ENCODE measurements at regions not wholly inside any gene's neighbourhood (a gene's known extent, or its start where the extent isn't known, plus 50 kb on each side); places are given as distances from the start of the nearest gene placed in this dataset.
"Not testable (repeated sequence)": the region's sequence is repeated elsewhere in the genome, so short reads cannot be mapped to it uniquely, and the experiment has no call there.

- H3K4me1 ChIP-seq (ENCODE audit: control insufficient read depth, insufficient read depth, low read length) = peaks cover 12% of the 10 kb centered on the region
- H3K4me3 ChIP-seq (ENCODE audit: low read length); DNase-seq (ENCODE audit: low read depth); H3K9me3 ChIP-seq (ENCODE audit: control insufficient read depth, low read length); H3K36me3 ChIP-seq (ENCODE audit: control insufficient read depth, insufficient read depth, low read length, severe bottlenecking); H3K9ac ChIP-seq (ENCODE audit: low read length); H3K27me3 ChIP-seq (replicated peaks; ENCODE audit: control insufficient read depth, insufficient read depth, low read length): not testable (repeated sequence)
Observed at GRCh38 chr15:89031637-89032285, 56.5 kb upstream of the ABHD2 start.

DNA sequence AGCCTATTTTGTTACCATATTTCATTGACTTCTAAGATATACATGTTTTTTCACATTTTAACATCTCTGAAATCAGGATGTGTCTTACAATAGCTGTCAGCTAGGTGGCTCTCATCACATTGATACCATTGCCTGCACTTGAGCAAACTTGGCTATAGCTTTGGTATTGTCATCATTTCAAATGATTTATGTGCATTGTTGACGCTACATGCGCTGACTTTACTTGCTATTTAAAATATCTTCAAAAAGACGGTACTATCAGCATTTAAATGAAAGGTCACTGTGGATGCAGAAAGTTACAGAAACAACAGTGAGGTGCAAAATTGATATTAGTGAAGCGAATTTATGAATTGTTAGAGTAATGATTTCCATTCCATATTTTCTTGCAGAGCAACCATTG lies 54.0 kb upstream of the ABHD2 start:
- Histone ChIP-seq H3K9ac (ENCODE audit: low read length) (no peak overlapping the region), H3K9me3 (ENCODE audit: control insufficient read depth, low read length) (no peaks in the 10 kb centered on the region), H3K4me1 (ENCODE audit: control insufficient read depth, insufficient read depth, low read length) (peaks cover 12% of the 10 kb centered on the region), H3K27me3 (replicated peaks; ENCODE audit: control insufficient read depth, insufficient read depth, low read length) (no peaks in the 10 kb centered on the region), H3K4me3 (ENCODE audit: low read length) (peak overlapping the region; percentile 31), H3K36me3 (ENCODE audit: control insufficient read depth, insufficient read depth, low read length, severe bottlenecking) (no peaks in the 10 kb centered on the region)
- peak; percentile 47 for DNase-seq (ENCODE audit: low read depth)

DNA sequence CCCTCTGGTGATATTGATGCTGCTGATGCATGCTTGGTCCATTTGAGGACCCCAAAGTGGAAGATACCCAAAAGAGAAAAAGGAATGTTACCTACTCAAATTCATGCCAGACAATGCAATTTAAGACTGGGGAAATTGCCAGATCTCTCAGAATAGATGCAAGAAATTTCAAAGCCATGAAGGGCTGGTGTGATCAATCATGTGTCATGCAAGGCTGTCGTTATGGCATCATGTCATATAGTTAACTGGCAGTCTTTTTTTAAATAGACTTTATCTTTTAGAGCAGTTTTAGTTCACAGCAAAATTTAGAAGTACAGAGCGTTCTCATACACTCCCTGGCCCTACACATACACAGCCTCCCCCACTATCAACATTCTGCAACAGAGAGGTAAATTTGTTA lies 53.1 kb upstream of the ABHD2 start:
- Histone ChIP-seq H3K4me1 (ENCODE audit: control insufficient read depth, insufficient read depth, low read length) (peaks cover 12% of the 10 kb centered on the region), H3K4me3 (ENCODE audit: low read length) (no peak overlapping the region), H3K9ac (ENCODE audit: low read length) (no peak overlapping the region), H3K9me3 (ENCODE audit: control insufficient read depth, low read length) (no peaks in the 10 kb centered on the region), H3K36me3 (ENCODE audit: control insufficient read depth, insufficient read depth, low read length, severe bottlenecking) (no peaks in the 10 kb centered on the region), H3K27me3 (replicated peaks; ENCODE audit: control insufficient read depth, insufficient read depth, low read length) (no peaks in the 10 kb centered on the region)
- no peak for DNase-seq (ENCODE audit: low read depth)

- peaks cover 14% of the 10 kb centered on the region for H3K4me1 ChIP-seq (ENCODE audit: control insufficient read depth, insufficient read depth, low read length)
- H3K36me3 ChIP-seq (ENCODE audit: control insufficient read depth, insufficient read depth, low read length, severe bottlenecking) = no peaks in the 10 kb centered on the region
- H3K4me3 ChIP-seq (ENCODE audit: low read length) = no peak overlapping the region
- H3K9me3 ChIP-seq (ENCODE audit: control insufficient read depth, low read length) = no peaks in the 10 kb centered on the region
- DNase-seq (ENCODE audit: low read depth) = no peak
- no peak overlapping the region for H3K9ac ChIP-seq (ENCODE audit: low read length)
- H3K27me3 ChIP-seq (replicated peaks; ENCODE audit: control insufficient read depth, insufficient read depth, low read length) = no peaks in the 10 kb centered on the region
Observed at GRCh38 chr15:89035658-89036057, 52.6 kb upstream of the ABHD2 start.

GRCh38 chr15:89038146-89038545 lies 50.1 kb upstream of the ABHD2 start:
- DNase-seq (ENCODE audit: low read depth) = no peak
- H3K9me3 ChIP-seq (ENCODE audit: control insufficient read depth, low read length) = no peaks in the 10 kb centered on the region
- H3K27me3 ChIP-seq (replicated peaks; ENCODE audit: control insufficient read depth, insufficient read depth, low read length) = no peaks in the 10 kb centered on the region
- no peak overlapping the region for H3K9ac ChIP-seq (ENCODE audit: low read length)
- peaks cover 27% of the 10 kb centered on the region for H3K4me1 ChIP-seq (ENCODE audit: control insufficient read depth, insufficient read depth, low read length)
- H3K4me3 ChIP-seq (ENCODE audit: low read length) = no peak overlapping the region
- H3K36me3 ChIP-seq (ENCODE audit: control insufficient read depth, insufficient read depth, low read length, severe bottlenecking) = no peaks in the 10 kb centered on the region

All from adipocyte (in vitro differentiated cells).